ENCODE measurements at regions not wholly inside any gene's neighbourhood (a gene's known extent, or its start where the extent isn't known, plus 50 kb on each side); places are given as distances from the start of the nearest gene placed in this dataset.
"Not testable (repeated sequence)": the region's sequence is repeated elsewhere in the genome, so short reads cannot be mapped to it uniquely, and the experiment has no call there.

DNA sequence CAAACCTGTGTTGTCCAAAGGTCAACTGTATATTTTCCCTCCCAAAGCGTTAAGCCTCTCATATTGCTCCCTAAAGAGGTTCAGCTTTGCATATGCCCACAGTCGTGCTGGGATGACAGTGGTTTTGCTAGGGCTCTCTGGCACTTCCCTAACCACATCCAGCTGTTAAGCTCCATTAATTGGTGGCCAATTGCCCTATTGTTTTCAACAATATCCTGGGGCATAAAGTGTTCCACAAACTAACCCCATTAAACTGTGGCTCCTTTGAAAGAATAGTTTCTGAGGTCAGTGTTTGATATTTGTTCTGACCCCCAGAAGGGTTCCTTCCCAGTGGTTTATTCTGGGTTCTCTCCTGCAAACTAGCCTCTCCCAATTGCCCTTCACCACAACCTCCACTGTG, 194.5 kb downstream of the HSD17B3 start:
- Histone ChIP-seq H3K4me1 (ENCODE audit: insufficient read depth, low read length, poor library complexity, severe bottlenecking) (no peaks in the 10 kb centered on the region), H3K9ac (ENCODE audit: low read depth, low read length, poor library complexity, severe bottlenecking) (no peak overlapping the region), H3K27me3 (ENCODE audit: insufficient read depth, low read length, poor library complexity, severe bottlenecking) (no peaks in the 10 kb centered on the region), H3K79me2 (ENCODE audit: insufficient read depth, low read length) (no peaks in the 10 kb centered on the region), H3K4me2 (ENCODE audit: low read depth, low read length, poor library complexity, severe bottlenecking) (no peak overlapping the region), H3K9me3 (ENCODE audit: insufficient read depth, low read depth, low read length) (no peaks in the 10 kb centered on the region), H3K9me2 (replicated peaks; ENCODE audit: low read depth, low read length) (no peaks in the 10 kb centered on the region), H2AFZ (ENCODE audit: low read length) (no peak overlapping the region), H3F3A (ENCODE audit: low read depth) (no peaks in the 10 kb centered on the region), H3K4me3 (ENCODE audit: low read length, poor library complexity, severe bottlenecking) (no peak overlapping the region), H3K36me3 (ENCODE audit: insufficient read depth, low read length) (no peaks in the 10 kb centered on the region), H4K20me1 (ENCODE audit: insufficient read depth, low read length, poor library complexity, severe bottlenecking) (no peaks in the 10 kb centered on the region)
- TF ChIP-seq EZH2phosphoT487 (IDR thresholded peaks at IDR 0.05; ENCODE audit: borderline replicate concordance): no peak
- TF ChIP-seq, protein P1, sequence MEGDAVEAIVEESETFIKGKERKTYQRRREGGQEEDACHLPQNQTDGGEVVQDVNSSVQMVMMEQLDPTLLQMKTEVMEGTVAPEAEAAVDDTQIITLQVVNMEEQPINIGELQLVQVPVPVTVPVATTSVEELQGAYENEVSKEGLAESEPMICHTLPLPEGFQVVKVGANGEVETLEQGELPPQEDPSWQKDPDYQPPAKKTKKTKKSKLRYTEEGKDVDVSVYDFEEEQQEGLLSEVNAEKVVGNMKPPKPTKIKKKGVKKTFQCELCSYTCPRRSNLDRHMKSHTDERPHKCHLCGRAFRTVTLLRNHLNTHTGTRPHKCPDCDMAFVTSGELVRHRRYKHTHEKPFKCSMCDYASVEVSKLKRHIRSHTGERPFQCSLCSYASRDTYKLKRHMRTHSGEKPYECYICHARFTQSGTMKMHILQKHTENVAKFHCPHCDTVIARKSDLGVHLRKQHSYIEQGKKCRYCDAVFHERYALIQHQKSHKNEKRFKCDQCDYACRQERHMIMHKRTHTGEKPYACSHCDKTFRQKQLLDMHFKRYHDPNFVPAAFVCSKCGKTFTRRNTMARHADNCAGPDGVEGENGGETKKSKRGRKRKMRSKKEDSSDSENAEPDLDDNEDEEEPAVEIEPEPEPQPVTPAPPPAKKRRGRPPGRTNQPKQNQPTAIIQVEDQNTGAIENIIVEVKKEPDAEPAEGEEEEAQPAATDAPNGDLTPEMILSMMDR (conservative IDR thresholded peaks at IDR 0.05; ENCODE audit: low read length): no peak

DNA sequence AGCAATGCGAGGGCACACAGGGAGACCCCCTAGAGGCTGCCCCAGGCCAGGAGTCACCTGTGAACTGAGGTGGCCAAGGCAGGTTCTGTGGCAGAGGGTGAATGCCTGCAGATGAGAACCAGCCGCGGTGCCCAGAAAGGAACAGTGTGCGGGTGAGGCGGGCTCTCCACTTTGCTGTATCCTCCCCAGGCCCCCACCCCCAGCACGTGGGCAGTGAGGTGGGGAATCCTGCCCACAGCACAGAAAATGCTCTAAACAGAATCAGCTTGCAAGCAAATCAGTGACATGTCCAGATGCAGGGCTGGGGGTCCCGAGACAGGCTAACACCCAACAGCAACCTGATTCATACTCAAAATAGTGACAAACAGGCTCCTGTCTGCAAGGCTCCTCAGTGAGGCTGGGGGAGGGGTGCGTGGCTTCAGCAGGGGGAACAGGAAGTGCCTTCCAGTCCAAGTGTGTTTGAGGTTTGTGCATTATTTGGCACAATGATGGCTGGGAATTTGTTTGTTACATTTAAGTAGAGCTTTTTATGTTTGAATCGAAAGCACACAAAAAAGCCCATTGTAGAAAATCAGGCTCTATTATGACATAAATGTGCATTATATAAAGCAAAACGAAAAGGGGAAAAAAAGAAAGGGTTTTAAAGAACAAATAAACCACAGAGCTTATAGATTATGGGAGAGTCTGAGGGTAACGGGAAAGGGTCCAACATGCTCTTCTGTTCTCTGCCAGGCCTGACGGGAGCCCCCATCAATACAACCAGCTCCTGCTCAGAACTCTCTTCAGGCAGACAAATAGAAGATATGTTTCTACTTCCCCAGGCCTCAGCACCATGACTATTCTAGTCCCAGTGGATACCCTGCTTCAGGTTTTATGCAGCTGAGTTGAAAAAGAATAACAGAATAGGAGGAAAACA, 201.3 kb downstream of the HSD17B3 start:
- Histone ChIP-seq H3K27me3 (ENCODE audit: insufficient read depth, low read length, poor library complexity, severe bottlenecking) (no peaks in the 10 kb centered on the region), H3K4me3 (ENCODE audit: low read length, poor library complexity, severe bottlenecking) (peak overlapping the region; percentile 35), H3K4me2 (ENCODE audit: low read depth, low read length, poor library complexity, severe bottlenecking) (peak overlapping the region; percentile 58), H4K20me1 (ENCODE audit: insufficient read depth, low read length, poor library complexity, severe bottlenecking) (no peaks in the 10 kb centered on the region), H3K9ac (ENCODE audit: low read depth, low read length, poor library complexity, severe bottlenecking) (peak overlapping the region; percentile 47), H3K9me3 (ENCODE audit: insufficient read depth, low read depth, low read length) (peaks cover 3% of the 10 kb centered on the region; the same call in 1 of the 2 replicates), H3K79me2 (ENCODE audit: insufficient read depth, low read length) (no peaks in the 10 kb centered on the region), H3K36me3 (ENCODE audit: insufficient read depth, low read length) (no peaks in the 10 kb centered on the region), H3K4me1 (ENCODE audit: insufficient read depth, low read length, poor library complexity, severe bottlenecking) (peaks cover 15% of the 10 kb centered on the region), H3F3A (ENCODE audit: low read depth) (no peaks in the 10 kb centered on the region), H3K9me2 (replicated peaks; ENCODE audit: low read depth, low read length) (no peaks in the 10 kb centered on the region), H2AFZ (ENCODE audit: low read length) (peak overlapping the region; percentile 84)
- TF ChIP-seq, protein P1 (conservative IDR thresholded peaks at IDR 0.05; ENCODE audit: low read length): no peak
- no peak for TF ChIP-seq EZH2phosphoT487 (IDR thresholded peaks at IDR 0.05; ENCODE audit: borderline replicate concordance)

DNA sequence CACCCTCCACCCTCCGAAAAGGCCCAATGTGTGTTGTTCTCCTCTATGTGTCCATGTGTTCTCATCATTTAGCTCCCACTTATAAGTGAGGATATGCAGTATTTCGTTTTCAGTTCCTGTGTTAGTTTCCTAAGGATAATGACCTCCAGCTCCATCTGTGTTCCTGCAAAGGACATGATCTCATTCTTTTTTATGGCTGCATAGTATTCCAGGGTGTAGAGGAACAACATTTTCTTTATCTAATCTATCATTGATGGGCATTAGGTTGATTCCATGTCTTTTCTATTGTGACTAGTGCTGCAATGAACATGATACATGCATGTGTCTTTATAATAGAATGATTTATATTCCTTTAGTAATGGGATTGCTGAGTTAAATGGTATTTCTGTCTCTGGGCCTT, 211.3 kb downstream of the HSD17B3 start:
- not testable (repeated sequence) for H3K9me2 ChIP-seq (replicated peaks; ENCODE audit: low read depth, low read length); H4K20me1 ChIP-seq (ENCODE audit: insufficient read depth, low read length, poor library complexity, severe bottlenecking); H3K79me2 ChIP-seq (ENCODE audit: insufficient read depth, low read length); H3K36me3 ChIP-seq (ENCODE audit: insufficient read depth, low read length); H3K9me3 ChIP-seq (ENCODE audit: insufficient read depth, low read depth, low read length); H3K9ac ChIP-seq (ENCODE audit: low read depth, low read length, poor library complexity, severe bottlenecking); H3K27me3 ChIP-seq (ENCODE audit: insufficient read depth, low read length, poor library complexity, severe bottlenecking); H3K4me1 ChIP-seq (ENCODE audit: insufficient read depth, low read length, poor library complexity, severe bottlenecking); H3K4me3 ChIP-seq (ENCODE audit: low read length, poor library complexity, severe bottlenecking); H3K4me2 ChIP-seq (ENCODE audit: low read depth, low read length, poor library complexity, severe bottlenecking); H2AFZ ChIP-seq (ENCODE audit: low read length); H3F3A ChIP-seq (ENCODE audit: low read depth)

All from Loucy (cell line).